Sigmoid colon (tissue), 3 donors: ENCODE measurements at regions not wholly inside any gene's neighbourhood (a gene's known extent, or its start where the extent isn't known, plus 50 kb on each side); places are given as distances from the start of the nearest gene placed in this dataset.

Experiments
- POLR2A ChIP-seq, 2 donors: fragments of 450-650 bp; IDR thresholded peaks; one replicate each; pipeline ENCODE4 v1.6.1; 2016; ENCODE audit warnings: antibody characterized with exemption in 2 of 2, mild to moderate bottlenecking in 2 of 2, moderate library complexity in 2 of 2
- TF ChIP-seq, protein P1 (sequence below), 4 experiments: fragments of 450-650 bp in 3 of 4; fragments of 200-600 bp in 1 of 4; IDR thresholded peaks; one replicate each; pipeline ENCODE4 v1.5.1; 2016 to 2019; ENCODE audit warnings: antibody characterized with exemption in 4 of 4, mild to moderate bottlenecking in 3 of 4, moderate library complexity in 2 of 4

DNA sequence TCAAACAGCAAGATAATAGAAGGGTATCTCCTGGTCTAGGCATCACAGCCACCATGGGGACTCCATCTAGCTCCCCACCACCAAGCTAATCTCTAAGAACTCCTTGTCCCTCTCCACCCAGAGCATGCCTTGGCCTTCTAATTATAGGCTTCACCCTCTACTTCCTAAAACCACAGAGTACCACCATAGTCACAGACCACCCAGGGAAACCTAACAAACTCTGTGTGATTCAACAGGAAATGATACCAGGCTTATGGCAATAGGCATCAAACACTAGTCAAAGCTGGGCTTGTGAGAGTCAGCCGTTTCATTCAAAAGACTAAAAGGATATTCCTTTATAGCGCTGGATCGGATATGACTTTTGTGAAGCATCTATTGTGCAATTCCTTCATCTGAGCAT lies 91.5 kb upstream of the NALF2 start:
- TF ChIP-seq, protein P1, sequence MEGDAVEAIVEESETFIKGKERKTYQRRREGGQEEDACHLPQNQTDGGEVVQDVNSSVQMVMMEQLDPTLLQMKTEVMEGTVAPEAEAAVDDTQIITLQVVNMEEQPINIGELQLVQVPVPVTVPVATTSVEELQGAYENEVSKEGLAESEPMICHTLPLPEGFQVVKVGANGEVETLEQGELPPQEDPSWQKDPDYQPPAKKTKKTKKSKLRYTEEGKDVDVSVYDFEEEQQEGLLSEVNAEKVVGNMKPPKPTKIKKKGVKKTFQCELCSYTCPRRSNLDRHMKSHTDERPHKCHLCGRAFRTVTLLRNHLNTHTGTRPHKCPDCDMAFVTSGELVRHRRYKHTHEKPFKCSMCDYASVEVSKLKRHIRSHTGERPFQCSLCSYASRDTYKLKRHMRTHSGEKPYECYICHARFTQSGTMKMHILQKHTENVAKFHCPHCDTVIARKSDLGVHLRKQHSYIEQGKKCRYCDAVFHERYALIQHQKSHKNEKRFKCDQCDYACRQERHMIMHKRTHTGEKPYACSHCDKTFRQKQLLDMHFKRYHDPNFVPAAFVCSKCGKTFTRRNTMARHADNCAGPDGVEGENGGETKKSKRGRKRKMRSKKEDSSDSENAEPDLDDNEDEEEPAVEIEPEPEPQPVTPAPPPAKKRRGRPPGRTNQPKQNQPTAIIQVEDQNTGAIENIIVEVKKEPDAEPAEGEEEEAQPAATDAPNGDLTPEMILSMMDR (IDR thresholded peaks at IDR 0.05): no peak
- no peak for TF ChIP-seq POLR2A (IDR thresholded peaks at IDR 0.05)
